ENCODE measurements at regions not wholly inside any gene's neighbourhood (a gene's known extent, or its start where the extent isn't known, plus 50 kb on each side); places are given as distances from the start of the nearest gene placed in this dataset.
"Not testable (repeated sequence)": the region's sequence is repeated elsewhere in the genome, so short reads cannot be mapped to it uniquely, and the experiment has no call there.

DNA sequence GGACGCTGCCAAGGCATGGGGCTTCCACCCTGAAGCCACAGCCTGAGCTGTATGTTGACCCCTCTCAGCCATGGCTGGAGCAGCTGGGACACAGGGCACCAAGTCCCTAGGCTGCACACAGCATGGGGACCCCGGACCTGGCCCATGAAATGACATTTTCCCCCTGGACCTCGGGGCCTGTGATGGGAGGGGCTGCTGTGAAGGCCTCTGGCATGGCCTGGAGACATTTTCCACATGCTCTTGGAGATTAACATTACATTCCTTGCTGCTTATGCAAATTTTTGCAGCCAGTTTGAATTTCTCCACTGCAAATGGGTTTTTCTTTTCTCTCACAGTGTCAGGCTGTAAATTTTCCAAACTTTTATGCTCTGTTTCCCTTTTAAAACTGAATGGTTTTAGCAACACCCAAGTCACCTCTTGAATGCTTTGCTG lies 463.6 kb downstream of the ZWINT start:
- DNase-seq, result no peak

DNA sequence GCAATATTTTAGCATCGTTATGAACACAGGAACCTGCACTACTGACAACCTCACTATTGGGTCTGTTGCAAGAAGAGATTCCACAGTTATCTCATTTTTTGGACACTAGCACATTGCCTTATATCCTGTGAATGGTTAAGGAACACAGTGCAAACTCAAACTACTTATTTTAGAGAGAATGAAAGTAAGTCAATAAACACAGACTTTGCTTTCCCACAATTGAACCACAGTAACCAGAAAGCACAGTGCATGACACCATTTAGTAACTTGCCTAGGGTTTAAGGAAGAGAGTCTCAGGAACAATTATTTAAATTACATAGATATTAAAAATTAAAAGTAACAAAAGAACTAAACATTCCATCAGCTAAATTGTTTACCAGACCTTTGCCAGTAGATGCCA lies 468.8 kb downstream of the ZWINT start:
- no peak for DNase-seq

DNA sequence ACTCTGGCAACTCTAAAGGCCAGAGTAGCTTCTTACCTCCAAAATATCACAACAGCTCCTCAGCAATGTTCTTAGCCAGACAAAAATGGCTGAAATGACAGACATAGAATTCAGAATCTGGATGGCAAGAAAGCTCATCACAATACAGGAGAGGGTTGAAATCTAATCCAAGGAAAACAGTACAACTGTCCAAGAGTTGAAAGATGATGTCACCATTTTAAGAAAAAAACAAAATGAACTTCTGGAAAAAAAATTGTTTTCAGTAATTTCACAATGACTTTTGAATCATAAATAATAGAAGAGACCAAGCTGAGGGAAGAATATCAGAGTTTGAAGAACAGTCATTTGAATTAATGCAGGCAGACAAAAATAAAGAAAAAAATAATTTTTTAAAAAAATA lies 479.5 kb downstream of the ZWINT start:
- no peak for DNase-seq

DNA sequence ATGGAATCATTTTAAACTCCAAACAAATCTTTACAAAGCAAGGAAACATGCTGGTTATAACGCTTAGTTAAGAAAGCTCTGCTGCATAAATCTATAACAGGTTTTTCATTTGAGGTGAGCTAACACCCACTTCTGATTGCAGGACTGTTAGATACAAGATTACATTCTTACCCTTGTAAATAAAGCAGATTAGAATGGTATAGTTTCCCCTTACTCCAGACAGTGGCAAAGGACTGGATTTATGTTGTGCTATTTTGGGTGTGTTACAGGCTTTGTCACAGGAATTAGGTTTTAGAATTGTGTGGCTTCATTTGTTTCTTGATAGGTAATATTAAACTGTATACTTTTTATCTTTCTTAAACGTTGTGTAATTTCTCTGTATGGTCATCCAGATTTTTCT lies 487.6 kb downstream of the ZWINT start:
- DNase-seq, result no peak

DNA sequence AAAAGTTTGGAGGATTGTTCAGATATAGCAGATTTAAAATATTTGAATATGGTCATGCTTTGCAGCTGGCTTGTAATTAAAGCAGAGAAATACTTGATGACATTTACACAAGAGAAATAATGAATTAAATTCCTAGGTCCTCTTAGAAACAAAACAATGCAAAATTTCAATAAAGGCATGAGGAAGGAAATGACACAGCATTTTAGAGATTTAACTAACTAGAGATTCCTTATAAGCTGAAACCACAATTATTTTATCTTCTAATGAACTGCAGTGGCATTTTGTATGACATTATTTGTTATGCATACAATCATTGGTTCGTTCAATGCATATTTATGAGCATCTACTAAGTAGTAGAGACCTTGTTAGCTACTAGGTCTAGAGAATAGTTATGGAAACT lies 490.9 kb downstream of the ZWINT start:
- no peak for DNase-seq

DNA sequence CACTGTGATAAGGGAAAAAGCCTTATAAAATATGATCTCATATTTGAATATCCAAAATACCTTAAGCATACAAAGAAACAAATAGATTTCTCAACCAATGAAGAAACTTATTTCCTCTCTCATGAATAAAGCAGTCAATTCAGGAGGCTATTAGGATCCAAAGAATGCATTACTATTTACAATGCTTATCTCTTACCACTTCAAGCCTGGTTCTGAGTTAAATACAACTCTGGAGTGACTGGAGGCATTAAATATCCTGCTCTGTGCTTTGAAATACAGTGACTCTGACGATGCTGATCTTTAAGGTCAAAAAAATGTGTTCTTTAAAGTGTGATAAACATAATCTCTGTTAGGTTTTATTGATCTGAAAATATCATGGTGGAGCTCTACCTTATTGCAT lies 493.2 kb downstream of the ZWINT start:
- no peak for DNase-seq

DNA sequence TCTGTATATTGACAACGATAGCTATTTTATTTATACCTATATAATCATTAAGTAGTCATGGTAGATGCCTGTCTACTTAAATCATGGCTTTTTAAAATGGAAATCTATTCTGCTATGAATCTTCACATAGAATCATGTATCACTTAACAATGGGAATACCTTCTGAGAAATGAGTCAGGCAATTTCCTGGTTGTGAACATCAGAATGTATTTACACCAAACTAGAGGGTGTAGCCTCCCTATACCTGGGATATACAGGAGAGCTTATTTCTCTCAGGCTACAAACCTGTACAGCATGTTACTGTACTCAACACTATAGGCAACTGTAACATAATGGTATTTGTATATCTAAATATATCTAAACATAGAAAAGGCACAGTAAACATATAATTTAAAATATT lies 502.3 kb downstream of the ZWINT start:
- no peak for DNase-seq

DNA sequence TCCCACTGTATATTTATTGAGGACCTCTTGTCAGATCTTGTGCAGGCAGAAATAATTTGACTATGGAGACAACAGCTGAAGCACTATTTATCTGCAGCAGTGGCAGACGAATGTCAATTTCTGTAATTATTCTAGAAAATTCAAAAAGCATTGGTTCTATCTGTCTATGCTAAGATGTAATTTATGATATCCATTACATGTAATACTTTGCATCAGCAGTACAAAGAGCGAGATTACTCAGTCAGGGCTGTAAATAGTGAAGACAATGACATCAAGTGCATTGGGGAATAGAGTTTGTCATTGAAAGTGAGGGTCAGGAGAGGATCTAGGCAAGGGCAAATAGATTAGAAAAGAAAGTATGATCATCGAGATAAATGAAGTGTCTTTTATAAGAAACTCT lies 508.2 kb downstream of the ZWINT start:
- no peak for DNase-seq

DNA sequence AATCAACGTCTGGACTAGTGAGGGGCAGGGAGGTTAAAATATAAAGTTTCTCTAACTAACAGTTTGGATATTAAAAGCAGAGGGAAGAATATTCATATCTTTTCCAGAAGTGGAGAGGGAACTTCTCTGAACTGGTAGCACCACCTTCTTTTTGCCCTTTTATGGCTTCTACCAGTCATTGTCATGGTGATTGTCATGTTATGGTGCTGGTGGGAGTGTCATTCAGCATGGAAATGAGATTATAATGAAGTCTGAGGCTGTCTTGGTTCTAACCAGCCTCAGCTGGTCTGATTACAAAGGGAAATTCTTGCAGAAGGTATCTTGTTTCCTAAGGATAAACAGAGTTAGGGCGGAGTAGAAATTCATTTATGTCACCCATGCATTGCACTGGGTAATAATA lies 523.8 kb downstream of the ZWINT start:
- no peak for DNase-seq

DNA sequence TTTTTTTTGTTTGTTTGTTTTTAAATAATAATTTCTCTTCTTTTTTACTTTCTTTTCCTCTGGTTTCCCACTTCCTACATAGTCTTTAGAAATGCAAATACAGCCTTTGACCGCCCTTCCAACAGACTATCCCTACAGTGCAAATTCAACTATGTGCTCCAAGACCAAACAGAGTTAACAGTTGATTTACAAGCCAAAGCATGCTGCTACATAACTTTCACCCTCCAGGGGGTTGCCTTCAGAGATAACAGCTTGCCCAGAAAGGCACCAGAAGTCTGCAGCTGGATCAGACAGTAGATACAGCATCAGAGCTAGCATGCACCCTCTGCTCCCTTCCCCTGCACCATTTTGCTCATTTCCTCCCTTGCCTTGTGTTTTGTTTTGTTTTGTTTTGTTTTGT lies 539.0 kb downstream of the ZWINT start:
- no peak for DNase-seq

DNA sequence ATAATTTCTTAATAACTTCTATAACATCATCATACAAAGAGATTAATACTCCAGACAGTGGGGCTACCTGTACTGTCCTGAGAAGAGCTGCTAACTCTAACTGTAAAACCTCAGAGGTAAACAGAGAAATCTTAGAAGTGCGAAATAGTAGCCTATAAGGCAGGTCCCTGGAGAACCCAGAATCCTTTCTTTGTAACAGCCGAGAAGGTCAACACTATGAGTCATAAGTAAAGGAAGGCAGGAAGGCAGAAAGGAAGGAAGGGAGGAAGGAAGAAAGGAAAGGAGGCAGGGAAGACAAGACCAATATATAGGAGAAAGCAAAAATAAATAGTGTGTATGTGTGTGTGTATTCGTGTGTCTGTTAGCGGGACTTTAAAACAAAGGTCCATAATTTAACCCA lies 540.6 kb downstream of the ZWINT start:
- no peak for DNase-seq

DNA sequence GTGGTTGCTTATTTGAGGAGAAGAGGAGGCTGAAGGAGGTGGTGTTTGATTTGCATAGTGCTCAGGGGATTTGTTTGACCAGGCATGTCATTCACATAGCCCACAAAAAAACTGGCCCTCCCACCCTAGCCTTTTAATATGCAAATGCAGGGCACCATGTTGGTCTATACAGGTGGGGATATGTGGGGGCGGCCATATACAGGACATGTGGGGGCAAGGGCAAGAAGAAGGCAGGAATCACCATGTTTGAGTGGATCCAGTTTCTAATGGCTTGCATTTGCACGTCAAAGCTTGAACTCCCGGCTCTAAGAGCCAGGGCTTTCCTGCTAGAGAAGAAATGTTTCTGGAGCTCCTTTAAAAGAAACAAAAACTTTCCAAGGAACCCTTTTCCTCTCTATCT lies 541.0 kb downstream of the ZWINT start:
- DNase-seq, result no peak

DNA sequence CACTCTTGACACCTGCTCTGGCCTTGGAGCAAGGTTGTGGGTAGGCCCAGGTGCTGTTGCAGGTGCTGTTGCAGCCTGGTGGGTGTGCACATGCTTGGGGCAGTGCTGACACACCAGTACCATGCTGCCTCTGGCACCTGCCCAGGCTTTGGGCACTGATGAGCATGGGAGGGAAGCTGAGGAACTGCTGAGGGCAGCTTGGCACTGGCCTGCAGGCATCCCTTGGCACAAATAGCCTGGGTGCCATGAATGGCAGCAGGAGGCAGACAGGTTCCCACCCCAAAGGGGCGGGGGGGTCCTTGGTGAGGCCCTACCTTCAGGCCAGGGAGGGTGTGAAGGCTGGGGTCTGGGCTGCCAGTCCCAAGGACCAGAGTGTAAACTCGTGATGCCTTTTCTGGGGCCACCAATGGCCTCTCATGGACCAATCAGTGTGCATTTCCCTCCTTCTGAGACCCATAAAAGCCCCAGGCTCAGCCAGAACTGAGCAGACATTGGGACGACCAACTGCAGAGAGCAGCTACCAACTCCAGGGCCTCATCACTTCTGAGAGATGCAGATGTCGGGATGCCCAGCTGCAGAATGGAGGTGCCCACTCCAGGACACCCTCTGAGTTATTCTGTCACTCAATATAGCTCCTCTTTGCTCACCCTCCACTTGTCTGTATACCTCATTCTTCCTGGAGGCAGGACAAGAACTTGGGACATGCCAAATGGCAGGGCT lies 547.4 kb downstream of the ZWINT start:
- DNase-seq, result no peak

DNA sequence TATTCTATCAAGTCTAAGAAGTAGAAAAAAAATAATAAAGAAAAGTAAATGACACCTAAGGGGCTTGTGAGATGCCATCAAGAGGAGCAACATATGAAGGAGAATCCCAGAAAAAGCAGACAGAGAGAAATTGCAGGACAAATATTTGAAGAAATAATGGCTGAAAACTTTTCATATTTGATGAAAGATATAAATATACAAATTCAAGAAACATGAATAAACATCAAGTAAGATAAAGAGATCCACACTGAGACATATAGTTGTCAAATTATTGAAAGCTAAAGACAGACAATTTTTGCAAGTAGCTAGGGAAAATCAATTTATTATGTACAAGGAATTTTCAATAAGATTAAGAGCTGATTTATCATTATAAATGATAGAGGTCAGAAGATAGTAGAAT lies 558.0 kb downstream of the ZWINT start:
- DNase-seq, result no peak

DNA sequence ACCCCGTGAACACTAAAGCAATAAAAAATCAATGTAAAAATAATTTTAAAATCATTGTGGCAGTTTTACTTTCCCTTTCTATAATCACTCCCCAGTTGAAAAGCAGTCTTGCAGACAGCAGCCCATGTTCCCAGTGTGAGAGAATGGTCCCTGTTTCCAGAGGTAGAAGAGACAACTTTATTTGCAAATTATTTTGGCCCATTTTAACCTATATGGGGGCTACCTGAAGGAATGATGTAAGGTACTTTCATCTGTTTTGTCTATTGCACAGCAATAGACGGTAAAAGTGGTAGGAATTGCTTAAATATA lies 559.8 kb downstream of the ZWINT start:
- no peak for DNase-seq

DNA sequence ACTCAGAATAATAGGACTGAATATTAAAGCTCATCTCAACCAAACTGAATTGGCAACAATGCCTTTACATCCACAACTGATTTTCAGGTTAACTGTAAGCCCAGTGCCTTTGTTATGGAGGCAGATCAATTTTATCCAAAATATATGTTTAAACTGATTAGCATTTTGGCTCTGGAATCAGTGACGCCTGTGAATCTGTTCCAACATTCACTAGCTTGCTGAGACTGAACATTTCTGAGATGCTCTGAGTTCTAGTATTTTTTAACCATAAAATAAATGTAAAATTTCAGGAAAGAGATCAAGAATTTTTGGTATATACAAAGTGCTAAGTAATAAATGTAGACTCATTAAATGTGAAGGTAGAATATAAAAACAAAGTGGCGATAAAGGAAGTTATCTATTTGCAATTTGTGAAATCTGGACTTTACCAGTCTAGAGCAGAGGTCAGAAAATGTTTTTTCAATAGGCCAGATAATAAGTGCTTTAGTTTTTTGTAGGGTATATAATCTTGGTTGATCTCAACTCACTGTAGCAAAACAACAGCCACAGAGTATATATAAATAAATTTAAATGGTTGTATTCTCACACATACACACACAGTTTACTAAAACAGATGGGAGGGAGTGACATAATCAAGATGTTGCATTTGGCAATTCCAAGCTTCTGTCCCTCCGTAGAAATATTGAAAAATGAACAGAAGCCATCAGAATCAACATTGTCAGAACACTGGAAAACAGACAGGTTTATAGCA lies 560.3 kb downstream of the ZWINT start:
- DNase-seq, result no peak

DNA sequence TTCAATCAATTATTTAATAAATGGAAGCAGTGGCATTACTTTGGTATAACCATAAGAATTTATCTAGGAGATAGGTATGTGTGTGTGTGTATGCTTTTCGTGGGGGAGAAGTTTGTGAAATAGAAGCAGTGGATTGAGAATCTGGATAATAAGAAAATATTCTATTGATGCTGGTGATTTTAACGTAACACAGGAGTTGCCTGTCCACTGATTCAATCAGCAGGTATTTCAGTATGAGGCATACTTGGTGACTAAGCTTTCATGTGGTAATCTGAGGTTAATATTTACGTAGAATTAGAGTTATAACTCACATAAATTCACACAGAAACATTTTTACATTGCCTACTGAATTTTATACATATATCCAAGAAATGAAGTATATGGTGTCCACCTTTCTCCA lies 568.0 kb downstream of the ZWINT start:
- DNase-seq, result no peak

DNA sequence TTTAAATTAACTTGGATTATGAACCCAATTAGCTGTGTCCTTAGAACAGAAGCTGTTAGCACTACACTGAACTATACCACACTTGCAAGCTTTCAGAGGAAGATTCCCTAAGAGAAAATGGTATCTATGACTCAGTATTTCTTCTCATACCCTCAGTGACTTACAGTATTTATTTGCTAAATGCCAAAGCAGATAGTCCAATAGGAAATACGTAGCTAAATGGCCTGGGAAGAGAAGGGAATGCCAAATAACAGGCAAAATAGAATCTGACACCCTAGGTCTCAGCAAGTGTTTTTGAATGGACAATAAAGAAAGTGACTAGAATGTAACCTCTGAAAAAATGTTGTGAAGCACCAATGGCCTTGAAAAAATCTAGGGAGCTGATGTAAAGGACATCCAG lies 570.8 kb downstream of the ZWINT start:
- DNase-seq, result not testable (repeated sequence)

DNA sequence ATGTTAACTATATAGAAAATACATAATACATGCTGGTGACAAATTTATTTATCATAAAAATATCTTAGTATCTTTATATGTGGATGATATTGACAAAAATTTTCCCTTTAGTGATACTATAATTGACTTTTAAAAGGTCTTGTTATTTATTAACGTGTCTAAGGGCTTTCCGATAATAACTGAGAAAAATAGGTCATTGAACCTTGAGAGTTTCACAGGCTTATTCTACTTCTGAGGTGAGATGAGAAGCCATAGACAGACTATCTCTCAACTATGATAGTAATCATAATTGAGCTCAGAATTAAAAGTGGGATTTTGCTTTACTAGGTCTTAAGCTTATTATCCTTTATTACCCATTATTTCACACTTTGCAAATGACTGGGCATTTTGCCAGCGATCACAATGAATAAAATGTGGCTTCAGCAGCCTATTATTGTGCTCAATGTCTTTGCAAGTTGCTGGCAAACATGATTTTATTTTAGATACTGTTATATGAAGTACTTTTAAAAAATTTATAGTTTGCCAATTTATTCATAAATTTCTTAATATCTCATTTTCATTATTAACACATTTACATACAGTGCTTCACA lies 574.5 kb downstream of the ZWINT start:
- DNase-seq, result no peak

DNA sequence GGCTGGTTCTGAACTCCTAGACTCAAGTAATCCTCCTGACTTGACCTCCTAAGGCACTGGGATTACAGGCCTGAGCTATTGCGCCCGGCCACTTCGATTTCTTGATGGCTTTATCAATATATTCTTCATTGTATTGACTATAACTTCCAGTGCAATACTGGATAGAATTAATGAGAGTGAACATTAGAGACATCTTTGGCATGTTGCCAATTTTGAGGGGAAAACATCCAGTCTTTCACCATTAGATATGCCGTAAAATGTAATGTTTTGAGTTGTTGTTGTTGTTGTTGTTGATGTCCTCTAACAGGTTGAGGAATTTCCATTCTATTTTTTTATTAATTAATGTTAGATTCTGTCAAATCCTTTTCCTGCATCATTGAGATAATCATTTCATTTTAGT lies 578.9 kb downstream of the ZWINT start:
- no peak for DNase-seq

DNA sequence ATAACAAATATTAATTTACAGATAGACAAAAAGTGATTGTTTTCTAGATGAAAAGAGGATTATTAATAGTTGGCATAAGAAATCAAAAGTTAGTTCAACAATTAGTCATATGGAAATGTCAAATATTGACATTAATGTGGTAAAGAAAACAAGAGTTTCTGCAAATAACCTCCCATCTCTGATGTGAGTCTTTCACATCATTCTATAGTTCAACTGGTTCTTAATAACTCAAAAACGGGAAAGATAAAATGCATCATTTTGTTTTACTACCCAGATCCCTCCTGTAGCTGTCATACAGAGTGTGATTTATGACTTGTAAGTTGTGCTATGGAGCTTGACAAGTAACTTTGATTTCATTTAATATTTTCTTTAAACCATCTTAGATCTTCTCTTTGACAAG lies 594.8 kb downstream of the ZWINT start:
- no peak for DNase-seq

DNA sequence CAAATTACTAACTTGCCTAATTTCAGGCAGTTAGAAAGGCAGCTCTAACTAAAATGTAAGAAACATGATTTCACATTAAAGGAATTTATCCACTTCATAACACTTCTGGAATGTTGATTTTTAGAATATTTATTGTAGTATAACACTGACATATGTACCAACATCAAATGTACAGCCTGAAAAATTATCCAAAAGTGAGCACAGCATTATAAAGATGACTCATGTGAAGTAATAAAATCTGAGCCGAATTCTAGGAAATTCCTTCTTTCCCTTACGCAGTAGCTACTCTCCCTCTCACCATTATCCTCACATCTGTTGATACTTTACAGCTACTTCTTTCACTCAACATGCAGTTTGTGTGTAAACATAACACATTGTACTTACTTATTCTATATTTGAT lies 610.6 kb downstream of the ZWINT start:
- no peak for DNase-seq

DNA sequence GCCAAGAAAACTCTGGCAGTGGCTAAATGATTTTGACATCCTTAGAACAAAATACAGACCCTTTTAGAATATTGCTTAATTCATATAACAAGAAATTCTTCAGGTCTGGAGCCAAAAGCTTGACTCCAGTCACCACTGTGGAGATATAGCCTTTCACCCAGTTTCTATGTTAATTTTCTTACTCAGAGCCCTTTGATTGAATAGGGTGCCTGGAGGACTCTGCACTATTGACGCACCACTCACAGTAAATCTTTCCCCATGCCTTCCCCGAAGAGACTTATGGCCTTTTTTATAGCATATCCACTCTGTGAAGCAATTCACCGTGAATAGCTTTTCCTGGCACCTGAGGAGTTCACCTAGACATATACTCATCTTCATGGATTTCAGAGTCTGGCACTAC lies 613.8 kb downstream of the ZWINT start:
- DNase-seq, result no peak

DNA sequence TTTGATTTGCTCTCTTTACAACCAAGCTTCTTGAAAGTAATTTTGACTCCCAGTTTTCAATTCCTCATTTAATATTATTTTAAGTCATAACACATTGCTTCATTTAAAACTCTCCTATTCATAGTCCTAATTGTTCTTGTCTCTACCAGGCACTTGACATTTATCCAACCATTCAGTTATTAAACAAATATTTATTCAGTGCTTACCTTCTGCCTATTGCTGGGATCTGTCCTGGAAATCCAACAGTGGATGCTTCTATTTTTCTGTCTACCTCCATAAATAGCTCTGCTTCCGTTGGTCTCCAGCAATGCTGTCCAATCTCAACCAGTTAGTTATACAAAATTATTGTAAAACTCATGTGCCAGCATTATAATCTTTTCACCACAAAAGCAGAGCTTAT lies 615.1 kb downstream of the ZWINT start:
- DNase-seq, result no peak

DNA sequence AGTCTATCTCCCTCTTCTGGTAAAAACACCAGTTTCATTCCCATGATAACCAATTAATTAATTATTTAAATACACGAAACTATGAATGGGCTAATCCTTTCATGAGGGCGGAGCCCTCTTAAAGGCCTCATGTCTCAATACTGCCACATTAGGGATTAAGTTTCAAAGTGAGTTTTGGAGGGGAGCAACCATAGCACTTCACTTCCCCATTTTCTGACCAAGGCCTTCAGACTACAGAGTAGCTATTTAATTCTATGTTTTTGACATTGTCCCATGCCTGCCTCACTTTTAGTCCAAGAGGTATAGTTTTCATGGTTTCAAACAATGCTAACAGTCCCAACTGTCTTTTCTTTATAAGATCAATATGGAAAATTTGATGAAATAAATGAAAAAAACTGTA lies 618.6 kb downstream of the ZWINT start:
- no peak for DNase-seq
